ENCODE measurements at regions not wholly inside any gene's neighbourhood (a gene's known extent, or its start where the extent isn't known, plus 50 kb on each side); places are given as distances from the start of the nearest gene placed in this dataset.
"Not testable (repeated sequence)": the region's sequence is repeated elsewhere in the genome, so short reads cannot be mapped to it uniquely, and the experiment has no call there.

DNA sequence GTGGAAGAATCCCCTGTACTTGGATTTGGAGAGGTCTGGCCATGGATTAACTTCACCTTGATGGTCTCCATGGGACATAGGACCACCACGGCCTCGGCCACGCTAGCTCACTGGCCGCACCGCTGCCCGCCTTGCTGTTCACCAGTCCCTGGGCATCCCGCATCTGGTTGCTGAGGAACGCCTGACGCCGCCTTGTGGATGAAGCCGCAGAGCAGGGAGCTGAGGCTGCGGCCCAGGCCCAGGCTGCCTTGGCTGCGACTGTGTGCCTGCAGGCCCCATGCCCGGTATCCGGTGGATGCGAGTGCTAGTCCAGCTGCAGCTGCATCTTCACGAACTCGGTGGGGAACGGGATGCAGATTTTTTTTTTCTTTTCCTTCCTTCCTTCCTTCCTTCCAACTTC lies 1407.1 kb downstream of the UQCRFS1 start:
- peaks cover 0 to 5% of the 10 kb centered on the region in 2 experiments; a peak in 3 of 4 replicates for H3K36me3 ChIP-seq (ENCODE audit: control insufficient read depth in 2 of 2, insufficient read depth in 2 of 2, low read length in 1 of 2)
- no peaks in the 10 kb centered on the region for H4K20me1 ChIP-seq (ENCODE audit: control insufficient read depth, insufficient read depth)
- DNase-seq (ENCODE audit: low read depth, low spot score) (no peak), ATAC-seq (no peak), FAIRE-seq (no peak)
- H3K9me3 ChIP-seq (replicated peaks; ENCODE audit: control insufficient read depth, insufficient read depth, low read length), result no peaks in the 10 kb centered on the region; the same call in 2 of the 3 replicates
- TF ChIP-seq RCOR1 (conservative IDR thresholded peaks at IDR 0.05; ENCODE audit: low read depth, low read length), result no peak
- TF ChIP-seq HDGF (IDR thresholded peaks at IDR 0.05), result no peak
- no peak for TF ChIP-seq FOXM1 (IDR thresholded peaks at IDR 0.05; ENCODE audit: low read depth, low read length)
- no peak for TF ChIP-seq PML (IDR thresholded peaks at IDR 0.05; ENCODE audit: low read length)
- TF ChIP-seq DPF2 (IDR thresholded peaks at IDR 0.05), result no peak
- TF ChIP-seq BCL3 (IDR thresholded peaks at IDR 0.05; ENCODE audit: borderline replicate concordance, insufficient read depth, low read depth, low read length, poor library complexity, severe bottlenecking), result no peak
- no peak for TF ChIP-seq TCF12 (IDR thresholded peaks at IDR 0.05; ENCODE audit: low read depth, low read length)
- TF ChIP-seq CBFB (IDR thresholded peaks at IDR 0.05; ENCODE audit: low read depth), result no peak
- TF ChIP-seq NFYB (IDR thresholded peaks at IDR 0.05; ENCODE audit: insufficient read depth, low read depth, low read length), result no peak
- no peak for TF ChIP-seq HDAC2 (IDR thresholded peaks at IDR 0.05)
- no peak for TF ChIP-seq HSF1 (IDR thresholded peaks at IDR 0.05; ENCODE audit: low read depth, low read length)
- no peak for TF ChIP-seq MTA3 (IDR thresholded peaks at IDR 0.05; ENCODE audit: borderline replicate concordance, low read length)
- TF ChIP-seq, protein P1, sequence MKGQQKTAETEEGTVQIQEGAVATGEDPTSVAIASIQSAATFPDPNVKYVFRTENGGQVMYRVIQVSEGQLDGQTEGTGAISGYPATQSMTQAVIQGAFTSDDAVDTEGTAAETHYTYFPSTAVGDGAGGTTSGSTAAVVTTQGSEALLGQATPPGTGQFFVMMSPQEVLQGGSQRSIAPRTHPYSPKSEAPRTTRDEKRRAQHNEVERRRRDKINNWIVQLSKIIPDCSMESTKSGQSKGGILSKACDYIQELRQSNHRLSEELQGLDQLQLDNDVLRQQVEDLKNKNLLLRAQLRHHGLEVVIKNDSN (IDR thresholded peaks at IDR 0.05; ENCODE audit: borderline replicate concordance, extremely low read length, insufficient read depth, low read depth, low read length), result no peak
- TF ChIP-seq ZNF274 (IDR thresholded peaks at IDR 0.05; ENCODE audit: insufficient read depth, insufficient read length), result no peak
- TF ChIP-seq MXI1 (IDR thresholded peaks at IDR 0.05; ENCODE audit: low read depth, low read length), result no peak
- TF ChIP-seq TCF7 (IDR thresholded peaks at IDR 0.05; ENCODE audit: borderline replicate concordance), result no peak
- no peak for TF ChIP-seq MEF2B (IDR thresholded peaks at IDR 0.05; ENCODE audit: partially characterized antibody, poor library complexity, severe bottlenecking)
- no peak for TF ChIP-seq BHLHE40 (IDR thresholded peaks at IDR 0.05; ENCODE audit: borderline replicate concordance in 1 of 2, low read depth in 2 of 2, low read length in 1 of 2)
- no peaks in the 10 kb centered on the region for H3K27me3 ChIP-seq (replicated peaks in 1 of 2; ENCODE audit: control insufficient read depth in 2 of 2, insufficient read depth in 2 of 2, low read length in 1 of 2)
- intact Hi-C loops (cut with micrococcal nuclease; ENCODE audit: unreplicated experiment), result no loop called here
- no peak overlapping the region for H3K4me3 ChIP-seq
- ChIA-PET POLR2A (no interaction called here), CTCF (no interaction called here), RAD21 (ENCODE audit: unreplicated experiment) (no interaction called here), SMC1A (ENCODE audit: uncharacterized antibody, unreplicated experiment) (no interaction called here)
- no peak overlapping the region for H3K4me2 ChIP-seq (ENCODE audit: control insufficient read depth, insufficient read depth)
- H3K79me2 ChIP-seq (ENCODE audit: control insufficient read depth, insufficient read depth, low read length), result no peaks in the 10 kb centered on the region
- no peak overlapping the region for H3K9ac ChIP-seq (ENCODE audit: control insufficient read depth, insufficient read depth, low read length)
- 100% methylated on average over 19 of the region's 19 CpGs for WGBS (ENCODE audit: insufficient coverage, insufficient replicate concordance, low lambda C conversion rate, missing lambda C conversion rate)
- no peak overlapping the region for H2AFZ ChIP-seq (ENCODE audit: control insufficient read depth, low read depth, low read length)
- in situ Hi-C loops (cut with MboI), result no loop called here
- no TSS peak for BruUV-seq (replicated peaks)
- H3K27ac ChIP-seq (ENCODE audit: control insufficient read depth, insufficient read depth), result no peak overlapping the region
- no peaks in the 10 kb centered on the region for H3K4me1 ChIP-seq (ENCODE audit: control insufficient read depth, insufficient read depth, low read length)

DNA sequence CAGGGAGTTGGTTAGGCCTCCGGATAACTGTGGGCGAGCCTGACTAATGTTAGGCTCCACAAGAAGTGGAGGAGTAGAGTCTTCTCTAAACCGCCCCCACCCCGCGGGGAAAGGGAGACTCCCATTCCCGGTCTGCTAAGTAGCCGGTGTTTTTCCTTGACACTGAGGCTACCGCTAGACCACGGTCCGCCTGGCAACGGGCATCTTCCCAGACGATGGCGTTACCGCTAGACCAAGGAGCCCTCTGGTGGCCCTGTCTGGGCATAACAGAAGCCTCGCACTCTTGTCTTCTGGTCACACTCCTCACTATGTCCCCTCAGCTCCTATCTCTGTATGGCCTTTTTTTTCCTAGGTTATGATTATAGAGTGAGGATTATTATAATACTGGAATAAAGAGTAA lies 1410.7 kb downstream of the UQCRFS1 start:
- FAIRE-seq; BruUV-seq (replicated peaks): not testable (repeated sequence)

More for the DNA sequence above, 1410.7 kb downstream of the UQCRFS1 start:
- H3K27ac ChIP-seq (ENCODE audit: control insufficient read depth, insufficient read depth); H3K9ac ChIP-seq (ENCODE audit: control insufficient read depth, insufficient read depth, low read length); H3K27me3 ChIP-seq (replicated peaks in 1 of 2; ENCODE audit: control insufficient read depth in 2 of 2, insufficient read depth in 2 of 2, low read length in 1 of 2); H3K9me3 ChIP-seq (replicated peaks; ENCODE audit: control insufficient read depth, insufficient read depth, low read length); H3K4me2 ChIP-seq (ENCODE audit: control insufficient read depth, insufficient read depth); H3K79me2 ChIP-seq (ENCODE audit: control insufficient read depth, insufficient read depth, low read length); CTCF ChIA-PET; SMC1A ChIA-PET (ENCODE audit: uncharacterized antibody, unreplicated experiment); RAD21 ChIA-PET (ENCODE audit: unreplicated experiment); intact Hi-C loops (cut with micrococcal nuclease; ENCODE audit: unreplicated experiment); in situ Hi-C loops (cut with MboI); ATAC-seq; H3K4me3 ChIP-seq; H2AFZ ChIP-seq (ENCODE audit: control insufficient read depth, low read depth, low read length); H4K20me1 ChIP-seq (ENCODE audit: control insufficient read depth, insufficient read depth); H3K36me3 ChIP-seq (ENCODE audit: control insufficient read depth in 2 of 2, insufficient read depth in 2 of 2, low read length in 1 of 2); DNase-seq (ENCODE audit: low read depth, low spot score); H3K4me1 ChIP-seq (ENCODE audit: control insufficient read depth, insufficient read depth, low read length); POLR2A ChIA-PET: not testable (repeated sequence)
- WGBS (ENCODE audit: insufficient coverage, insufficient replicate concordance, low lambda C conversion rate, missing lambda C conversion rate), result 88% methylated on average over 13 of the region's 15 CpGs
